DND-41 (cell line): ENCODE measurements at regions not wholly inside any gene's neighbourhood (a gene's known extent, or its start where the extent isn't known, plus 50 kb on each side); places are given as distances from the start of the nearest gene placed in this dataset.
"Not testable (repeated sequence)": the region's sequence is repeated elsewhere in the genome, so short reads cannot be mapped to it uniquely, and the experiment has no call there.

Source experiments
- ATAC-seq: fragments of 200-7000 bp; cut with Tn5 transposase; 3 replicates; pipeline ENCODE4 v1.9.1; 2021; ENCODE audit warnings: low read depth; ENCODE audit not compliant: insufficient read depth
- DNase-seq: peaks from one replicate; pipeline ENCODE4 v3.0.0-alpha.2; 2020
- H2AFZ ChIP-seq: 2 replicates; pipeline ENCODE4 v1.6.0; 2012; ENCODE audit warnings: low read depth, low read length
- H3K27ac ChIP-seq: 2 replicates; pipeline ENCODE4 v1.5.1; 2012; ENCODE audit warnings: low read length, inconsistent platforms
- H3K27me3 ChIP-seq: fragments of 200-600 bp; sonication (generic); 2 replicates; pipeline ENCODE4 v1.6.0; 2012; ENCODE audit warnings: low read length, mild to moderate bottlenecking, inconsistent platforms; ENCODE audit not compliant: insufficient read depth, poor library complexity
- H3K36me3 ChIP-seq: 2 replicates; pipeline ENCODE4 v1.5.1; 2012; ENCODE audit warnings: low read length, inconsistent platforms; ENCODE audit not compliant: insufficient read depth
- H3K4me1 ChIP-seq: 2 replicates; pipeline ENCODE4 v1.5.1; 2012; ENCODE audit warnings: mild to moderate bottlenecking, low read length; ENCODE audit not compliant: insufficient read depth
- H3K4me2 ChIP-seq: 2 replicates; pipeline ENCODE4 v1.6.0; 2012; ENCODE audit warnings: mild to moderate bottlenecking, moderate library complexity, low read length, inconsistent platforms; ENCODE audit not compliant: insufficient read depth
- H3K4me3 ChIP-seq, 2 experiments: fragments of 200-600 bp in 1 of 2; shearing (Covaris generic) in 1 of 2; 2 replicates each; pipeline ENCODE4 v1.5.1; 2012 to 2016; ENCODE audit warnings: inconsistent platforms in 2 of 2, low read length in 2 of 2, mild to moderate bottlenecking in 2 of 2, low read depth in 1 of 2, moderate library complexity in 1 of 2
- H3K79me2 ChIP-seq: 2 replicates; pipeline ENCODE4 v1.6.0; 2012; ENCODE audit warnings: low read length, inconsistent platforms; ENCODE audit not compliant: insufficient read depth
- H3K9ac ChIP-seq: 2 replicates; pipeline ENCODE4 v1.6.0; 2012; ENCODE audit warnings: low read depth, mild to moderate bottlenecking, inconsistent platforms, low read length, moderate library complexity
- H3K9me3 ChIP-seq: 2 replicates; pipeline ENCODE4 v1.5.1; 2012; ENCODE audit warnings: low read length, moderate library complexity, mild to moderate bottlenecking, inconsistent platforms; ENCODE audit not compliant: insufficient read depth, severe bottlenecking
- H4K20me1 ChIP-seq: 2 replicates; pipeline ENCODE4 v1.6.0; 2012; ENCODE audit warnings: low read length; ENCODE audit not compliant: insufficient read depth
- CTCF ChIP-seq: IDR thresholded peaks from 2 replicates; pipeline ENCODE4 v1.5.1; 2012; ENCODE audit warnings: borderline replicate concordance, low read length, moderate library complexity, mild to moderate bottlenecking; ENCODE audit not compliant: poor library complexity, severe bottlenecking; ENCODE audit errors: extremely low read depth
- EZH2 ChIP-seq: IDR thresholded peaks from 3 replicates; pipeline ENCODE4 v1.6.1; 2012; ENCODE audit warnings: borderline replicate concordance, low read depth, mild to moderate bottlenecking, moderate library complexity, low read length, inconsistent platforms; ENCODE audit not compliant: severe bottlenecking

- Histone ChIP-seq H3K27ac (no peak overlapping the region), H4K20me1 (no peaks in the 10 kb centered on the region), H3K9me3 (no peaks in the 10 kb centered on the region), H3K4me3 (no peak overlapping the region), H2AFZ (no peak overlapping the region), H3K4me1 (no peaks in the 10 kb centered on the region), H3K79me2 (no peaks in the 10 kb centered on the region), H3K36me3 (no peaks in the 10 kb centered on the region), H3K27me3 (no peaks in the 10 kb centered on the region), H3K4me2 (no peak overlapping the region), H3K9ac (no peak overlapping the region)
- ATAC-seq = no peak
- TF ChIP-seq CTCF (no peak), EZH2 (no peak)
- DNase-seq = no peak
Measured at GRCh38 chr6:112912416-112913101, 565.4 kb downstream of the RFPL4B start.

- H3K4me1 ChIP-seq, H4K20me1 ChIP-seq, ATAC-seq, H3K79me2 ChIP-seq, H3K27ac ChIP-seq, H3K36me3 ChIP-seq, DNase-seq, H3K27me3 ChIP-seq, H3K9me3 ChIP-seq, H3K9ac ChIP-seq, H3K4me2 ChIP-seq, H3K4me3 ChIP-seq, H2AFZ ChIP-seq: not testable (repeated sequence)
Measured at GRCh38 chr6:112919744-112920143, 572.6 kb downstream of the RFPL4B start.

DNA sequence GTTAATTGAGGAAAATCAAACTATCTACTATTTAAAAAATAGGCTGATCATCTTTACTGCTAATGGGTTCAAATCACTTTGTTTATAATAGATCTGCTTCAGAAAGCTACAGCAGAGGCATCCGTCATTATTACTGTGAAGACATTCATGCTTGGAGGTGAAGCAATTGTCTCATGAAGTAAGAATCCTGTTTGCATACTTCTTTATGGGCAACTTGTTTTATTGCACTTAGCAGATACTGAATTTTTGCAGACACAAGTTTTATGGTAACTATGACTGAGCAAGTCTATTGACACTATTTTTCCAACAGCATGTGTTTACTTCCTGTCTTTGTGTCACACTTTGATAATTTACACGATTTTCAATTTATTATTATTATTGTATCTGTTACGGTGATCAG, 573.9 kb downstream of the RFPL4B start:
- Histone ChIP-seq H3K4me3 (no peak overlapping the region), H3K4me1 (no peaks in the 10 kb centered on the region), H3K79me2 (no peaks in the 10 kb centered on the region), H2AFZ (no peak overlapping the region), H3K36me3 (no peaks in the 10 kb centered on the region), H3K27me3 (no peaks in the 10 kb centered on the region), H3K9ac (no peak overlapping the region), H4K20me1 (no peaks in the 10 kb centered on the region), H3K27ac (no peak overlapping the region), H3K4me2 (no peak overlapping the region), H3K9me3 (no peaks in the 10 kb centered on the region)
- TF ChIP-seq EZH2 (no peak), CTCF (no peak)
- ATAC-seq (no peak), DNase-seq (no peak)

- Histone ChIP-seq H3K27me3 (no peaks in the 10 kb centered on the region), H3K27ac (no peak overlapping the region), H3K4me1 (no peaks in the 10 kb centered on the region), H4K20me1 (no peaks in the 10 kb centered on the region), H3K36me3 (no peaks in the 10 kb centered on the region), H3K4me3 (no peak overlapping the region), H3K79me2 (no peaks in the 10 kb centered on the region), H3K9me3 (no peaks in the 10 kb centered on the region), H2AFZ (no peak overlapping the region), H3K9ac (no peak overlapping the region), H3K4me2 (no peak overlapping the region)
- no peak for DNase-seq
- no peak for TF ChIP-seq EZH2
- TF ChIP-seq CTCF = no peak
- no peak for ATAC-seq
Measured at GRCh38 chr6:112923940-112924587, 576.9 kb downstream of the RFPL4B start.
